HG03066 (cell line): ENCODE measurements at regions not wholly inside any gene's neighbourhood (a gene's known extent, or its start where the extent isn't known, plus 50 kb on each side); places are given as distances from the start of the nearest gene placed in this dataset.
"Not testable (repeated sequence)": the region's sequence is repeated elsewhere in the genome, so short reads cannot be mapped to it uniquely, and the experiment has no call there.

ENCODE experiments used
- ATAC-seq: cut with Tn5 transposase; IDR thresholded peaks from one replicate; pipeline ENCODE4 v1.9.1; 2021; ENCODE audit warnings: low read depth; ENCODE audit not compliant: unreplicated experiment

DNA sequence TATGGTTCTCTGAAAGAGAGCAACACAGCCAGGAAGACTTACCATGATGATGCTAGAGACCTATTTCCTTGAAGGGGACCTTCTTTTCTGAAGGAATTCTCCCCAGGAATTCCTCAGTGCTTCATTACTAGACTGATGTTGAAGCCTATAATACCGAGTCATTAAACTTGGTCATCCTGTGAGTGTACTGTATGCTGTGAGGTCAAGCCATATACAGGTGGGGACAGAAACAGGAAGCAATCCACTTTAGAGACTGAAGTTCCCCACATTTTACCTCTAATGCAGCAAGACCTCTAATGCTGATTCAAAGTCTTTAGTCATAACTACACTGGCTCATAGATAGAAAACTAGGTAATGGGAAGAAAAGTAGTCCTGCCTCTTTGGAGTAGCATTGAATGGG lies 77.1 kb upstream of the RASEF start:
- no peak for ATAC-seq

GRCh38 chr9:83138422-83139135 lies 75.6 kb upstream of the RASEF start:
- ATAC-seq, result no peak

- no peak for ATAC-seq
Observed at GRCh38 chr9:83133316-83133715, 70.4 kb upstream of the RASEF start.

DNA sequence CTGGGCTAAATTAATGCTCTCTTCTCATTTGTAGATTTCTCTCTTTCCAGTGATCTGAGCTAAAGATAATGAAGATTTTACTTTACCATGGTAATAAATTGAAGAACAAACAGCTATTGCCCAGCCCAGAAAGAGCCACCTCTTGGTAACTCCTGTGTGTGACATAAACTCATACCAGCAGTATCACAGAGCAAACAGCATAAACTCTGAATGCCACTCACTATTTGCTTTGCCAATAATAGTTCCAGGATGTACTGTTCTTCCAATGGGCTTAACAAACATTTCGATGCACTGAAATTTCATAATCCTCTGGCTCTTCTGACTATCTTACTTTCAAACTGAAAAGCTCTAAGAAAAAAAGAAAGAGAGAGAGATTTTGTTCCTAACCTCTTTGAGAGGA lies 69.8 kb upstream of the RASEF start:
- no peak for ATAC-seq

- ATAC-seq, result no peak
Observed at GRCh38 chr9:83130541-83130940, 67.6 kb upstream of the RASEF start.

DNA sequence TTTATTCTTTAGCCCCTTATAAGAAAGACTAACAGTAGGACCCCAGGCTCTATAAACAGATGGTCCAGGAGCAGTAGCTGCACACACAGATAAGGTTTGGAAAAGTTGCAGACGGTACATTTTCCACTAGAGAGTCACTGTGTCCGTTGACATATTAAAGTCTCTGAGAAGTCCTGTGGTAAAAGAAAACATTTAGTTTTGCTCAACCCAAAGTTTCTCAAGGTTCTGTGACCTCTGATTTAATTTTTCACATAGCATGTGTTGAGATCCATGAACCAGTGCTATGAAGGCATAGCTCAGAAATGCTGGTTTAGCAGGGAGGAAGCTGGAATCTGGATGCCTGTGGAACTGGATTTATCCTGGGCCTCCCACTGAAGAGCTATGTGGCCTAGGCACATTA lies 62.7 kb upstream of the RASEF start:
- ATAC-seq, result no peak

DNA sequence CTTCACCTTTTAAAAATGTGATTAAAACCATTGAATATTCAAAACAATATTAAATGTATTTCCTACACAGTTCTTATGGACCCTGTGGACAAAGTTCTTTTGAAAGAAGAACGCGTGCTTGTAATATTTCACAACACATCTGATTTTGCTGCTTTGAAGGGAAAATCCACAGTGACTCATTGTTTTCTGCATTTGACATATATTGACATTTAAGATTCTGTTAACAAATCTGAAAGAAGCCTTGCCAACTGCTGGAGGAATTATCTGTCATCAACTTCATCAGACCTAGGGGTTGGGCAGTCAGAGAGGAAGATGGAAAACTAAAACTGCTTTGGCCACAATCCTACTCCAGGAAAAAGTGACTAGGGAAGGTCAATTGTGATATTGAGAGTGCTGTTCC lies 56.9 kb upstream of the RASEF start:
- ATAC-seq, result no peak

DNA sequence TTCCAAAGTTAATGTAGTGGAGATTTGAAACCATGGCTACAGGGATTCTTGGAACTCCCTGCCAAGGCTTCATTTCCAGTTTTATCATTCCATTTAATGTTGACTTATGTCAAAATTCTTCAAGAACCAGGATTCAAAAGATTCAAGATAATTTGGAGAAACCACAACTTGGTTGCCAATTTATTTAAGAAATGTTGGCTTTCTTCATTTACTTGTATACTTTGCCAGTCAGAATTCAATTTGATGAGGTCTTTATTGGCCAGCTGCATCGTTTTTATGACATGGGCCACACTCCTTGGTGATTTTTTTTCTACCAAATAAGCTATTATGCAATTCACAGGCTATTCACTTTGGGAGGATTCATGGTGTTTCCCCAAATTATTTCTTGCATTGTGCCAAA lies 53.1 kb upstream of the RASEF start:
- ATAC-seq, result no peak

GRCh38 chr9:83113445-83113844 lies 50.5 kb upstream of the RASEF start:
- not testable (repeated sequence) for ATAC-seq
